HG03469 (cell line): ENCODE measurements at regions not wholly inside any gene's neighbourhood (a gene's known extent, or its start where the extent isn't known, plus 50 kb on each side); places are given as distances from the start of the nearest gene placed in this dataset.
"Not testable (repeated sequence)": the region's sequence is repeated elsewhere in the genome, so short reads cannot be mapped to it uniquely, and the experiment has no call there.

Source experiments
- ATAC-seq: cut with Tn5 transposase; IDR thresholded peaks from one replicate; pipeline ENCODE4 v1.9.1; 2021; ENCODE audit warnings: mild to moderate bottlenecking, moderate library complexity, moderate number of reproducible peaks; ENCODE audit not compliant: unreplicated experiment

DNA sequence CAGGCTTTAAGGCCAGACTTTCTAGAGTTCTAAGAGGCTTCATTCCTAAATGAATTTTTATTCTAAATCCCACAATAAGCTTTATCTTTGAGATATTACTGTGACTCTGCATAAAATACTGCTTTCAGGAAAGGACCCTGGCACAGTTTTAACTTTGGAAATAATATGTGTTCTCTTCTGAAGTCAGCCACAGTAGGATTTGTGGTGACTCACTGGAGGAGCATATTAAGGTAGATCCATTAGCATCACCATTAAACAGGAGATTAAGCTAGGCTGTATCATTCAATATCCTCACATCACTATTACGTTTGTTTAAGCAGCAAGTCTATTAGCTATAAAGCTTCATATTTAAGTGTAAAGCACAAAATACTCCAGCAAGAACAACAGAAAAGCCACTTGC, 186.1 kb upstream of the IZUMO3 start:
- ATAC-seq: no peak

DNA sequence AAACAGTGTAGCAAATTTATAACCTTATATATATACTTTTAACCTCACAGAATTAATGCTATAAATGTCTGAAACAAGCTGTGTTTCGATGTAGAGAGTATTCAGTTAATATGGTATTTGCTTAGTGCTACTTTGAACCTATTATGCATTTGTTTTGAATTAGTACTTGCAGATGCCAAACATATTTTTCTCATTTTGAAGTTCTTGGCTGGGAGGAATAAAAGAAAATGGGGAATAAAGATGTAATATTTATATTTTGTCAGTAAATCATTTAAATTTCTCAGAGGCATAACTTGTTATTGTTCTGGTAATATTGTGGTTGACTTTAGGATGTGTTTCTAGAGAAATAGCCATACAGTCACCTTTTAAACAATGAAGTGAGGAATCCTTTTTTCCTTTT, 175.9 kb upstream of the IZUMO3 start:
- ATAC-seq: no peak

DNA sequence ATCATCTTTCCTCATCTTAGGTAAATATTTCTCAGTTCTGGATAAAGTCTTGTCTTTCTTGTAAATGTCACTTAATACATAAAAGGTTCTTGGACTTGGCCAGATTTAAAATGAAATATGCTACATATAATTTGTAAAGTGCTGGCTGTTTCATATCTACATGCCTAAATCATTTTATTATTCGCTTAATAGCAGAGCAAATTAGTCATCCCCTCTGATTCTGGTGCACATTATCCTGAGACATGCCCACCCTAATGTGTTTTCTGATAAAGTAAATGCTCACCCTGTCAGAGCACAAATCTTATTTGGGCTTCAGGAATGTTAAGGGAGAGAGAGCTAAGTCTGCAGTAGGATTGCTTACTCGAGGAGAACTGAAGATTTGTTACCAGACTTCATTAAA, 166.5 kb upstream of the IZUMO3 start:
- no peak for ATAC-seq

DNA sequence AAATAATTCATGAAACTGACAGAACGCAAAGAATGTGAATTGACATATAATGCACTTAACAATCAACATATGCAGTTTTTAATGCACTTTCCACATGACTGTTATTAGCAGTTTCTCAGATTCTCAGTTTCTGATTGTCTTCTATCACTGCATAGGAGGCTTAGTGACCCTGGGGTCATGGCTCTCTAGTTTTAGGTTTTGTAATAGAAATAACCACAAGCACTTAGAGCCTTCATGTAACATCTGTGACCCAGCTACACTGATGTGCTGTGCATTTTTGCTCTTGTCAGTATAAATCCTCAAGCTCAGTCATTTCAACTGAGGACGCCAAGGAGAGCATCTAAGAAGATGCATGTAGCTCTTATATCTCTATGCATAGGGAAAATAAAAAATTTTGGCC, 163.1 kb upstream of the IZUMO3 start:
- ATAC-seq: no peak

DNA sequence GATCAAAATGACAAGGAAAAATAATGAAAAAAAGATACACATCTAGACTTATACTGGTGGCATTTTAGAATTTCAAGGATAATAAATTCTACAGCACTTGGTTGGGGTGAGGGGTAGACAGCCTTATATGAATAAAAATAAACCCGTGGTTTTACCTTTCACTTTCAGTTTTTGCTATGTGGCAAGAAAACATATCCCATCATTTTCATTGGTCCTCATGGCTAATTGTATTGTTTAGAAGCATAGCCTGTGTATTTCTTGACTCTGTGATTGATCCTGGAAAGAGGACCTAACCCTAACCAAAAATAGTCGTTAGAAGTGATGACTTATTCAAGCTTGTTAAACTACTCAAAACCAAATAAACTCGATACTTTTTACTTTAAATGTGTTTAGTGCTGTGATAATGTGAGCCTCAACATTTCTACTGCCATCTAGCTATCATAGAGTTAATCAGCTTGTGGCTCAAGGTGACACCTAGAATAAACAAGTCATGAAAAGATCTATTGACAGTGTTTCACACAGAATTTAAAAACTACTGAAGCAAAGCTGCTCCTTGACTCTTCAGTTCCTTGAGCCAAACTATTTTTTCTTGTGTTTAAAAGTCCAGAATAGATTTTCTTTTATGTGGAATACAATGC, 153.3 kb upstream of the IZUMO3 start:
- no peak for ATAC-seq

DNA sequence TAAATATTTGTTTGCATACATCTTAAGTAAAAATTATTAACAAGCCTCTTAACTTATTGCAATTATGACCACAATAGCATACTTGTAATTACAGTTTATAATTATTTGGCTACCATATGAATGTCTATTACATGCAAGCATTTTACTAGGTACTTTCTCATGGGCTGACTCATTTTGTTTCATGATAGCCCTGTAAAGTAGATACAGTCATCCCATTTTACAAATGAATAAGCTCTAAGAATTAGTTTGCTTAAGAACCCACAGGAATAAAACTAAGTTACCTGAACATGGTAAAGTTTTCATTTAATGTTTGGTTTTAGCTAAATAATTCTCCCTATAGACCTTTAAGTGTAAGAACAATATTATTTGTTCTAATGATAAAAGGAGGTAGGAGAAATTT, 126.6 kb upstream of the IZUMO3 start:
- ATAC-seq: no peak

DNA sequence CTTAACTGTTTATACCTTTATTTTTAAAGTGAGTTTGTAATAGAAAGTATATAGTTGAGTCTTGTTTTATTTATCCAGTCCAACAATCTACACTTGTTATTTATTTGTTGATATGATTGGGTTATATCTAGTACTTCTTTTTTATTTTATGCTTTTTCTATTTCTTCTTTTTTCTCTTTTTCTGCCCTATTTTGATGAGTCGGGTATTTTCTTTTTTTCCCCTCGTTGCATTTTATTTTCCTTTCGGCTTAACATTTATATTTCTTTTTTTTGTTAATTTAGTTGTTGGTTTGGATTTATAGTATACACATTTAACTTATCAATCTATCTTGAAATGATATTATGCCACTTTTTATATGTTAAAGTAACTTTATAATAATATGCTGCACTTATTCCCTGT, 111.7 kb upstream of the IZUMO3 start:
- ATAC-seq: no peak

DNA sequence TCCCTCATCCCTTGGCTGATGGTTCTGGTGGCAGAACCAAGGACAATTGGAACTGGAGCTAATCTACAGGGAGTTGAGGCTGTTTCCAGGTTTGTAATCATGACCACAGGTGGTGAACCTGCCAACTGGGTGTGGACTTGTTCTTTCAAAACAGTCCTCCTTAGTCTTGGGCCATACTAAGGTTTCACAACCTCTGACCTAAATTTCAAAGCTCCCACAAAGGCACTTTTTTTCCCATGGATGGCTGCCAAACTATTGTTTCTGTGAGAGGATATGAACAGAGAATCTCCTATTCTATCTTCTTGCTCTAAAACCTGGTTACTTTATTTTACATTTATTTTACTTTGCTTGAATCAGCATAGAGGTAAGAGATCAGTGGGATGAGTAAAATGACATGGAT, 106.5 kb upstream of the IZUMO3 start:
- no peak for ATAC-seq

DNA sequence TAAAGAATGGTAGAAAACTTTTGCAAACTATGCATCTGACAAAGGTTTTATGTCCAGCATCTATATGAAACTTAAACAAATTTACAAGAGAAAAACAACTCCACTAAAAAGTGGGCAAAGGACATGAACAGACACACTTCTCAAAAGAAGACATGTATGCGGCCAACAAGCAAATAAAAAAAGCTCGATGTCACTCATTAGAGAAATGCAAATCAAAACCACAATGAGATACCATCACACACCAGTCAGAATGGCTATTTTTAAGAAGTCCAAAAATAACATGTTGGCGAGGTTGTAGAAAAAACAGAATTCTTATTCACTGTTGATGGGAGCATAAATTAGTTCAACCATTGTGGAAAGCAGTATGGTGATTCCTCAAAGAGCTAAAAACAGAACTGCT, 83.1 kb upstream of the IZUMO3 start:
- ATAC-seq: not testable (repeated sequence)

DNA sequence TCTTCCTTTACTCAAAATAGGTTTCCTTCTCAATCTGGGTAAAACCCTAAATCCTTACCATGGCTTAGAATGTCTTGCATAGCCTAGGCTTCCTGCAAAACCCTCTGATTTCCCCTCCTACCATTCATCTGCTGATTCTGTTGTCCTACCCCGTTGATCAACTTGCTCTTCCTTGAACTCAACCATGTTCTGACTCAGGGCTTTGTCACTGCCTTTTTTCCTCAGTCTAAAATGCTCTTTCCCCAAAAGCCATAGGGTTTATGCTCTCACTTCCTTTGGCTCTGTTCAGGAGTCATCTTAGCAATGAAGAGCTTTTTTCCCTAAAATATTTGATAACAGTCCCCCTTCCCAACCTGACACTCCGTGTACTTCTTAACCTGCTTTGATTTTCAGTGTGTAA, 79.4 kb upstream of the IZUMO3 start:
- no peak for ATAC-seq

DNA sequence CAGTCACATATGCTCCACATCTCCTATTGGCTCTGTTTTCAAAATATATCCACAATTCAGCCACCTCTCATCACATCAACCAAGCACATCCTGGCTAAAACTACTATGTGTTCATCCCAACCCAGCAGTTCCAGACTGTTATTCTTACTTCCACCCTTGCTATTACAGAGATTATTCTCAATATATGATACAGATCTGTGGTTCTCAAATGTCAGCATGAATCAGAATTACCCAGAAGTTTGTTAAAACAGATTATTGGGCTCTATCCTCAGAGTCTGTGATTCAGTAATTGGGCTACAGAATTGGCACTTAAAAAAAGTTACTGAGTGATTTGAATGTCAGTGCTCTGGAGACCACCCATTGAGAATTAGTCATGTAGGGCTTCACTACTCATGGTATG, 78.8 kb upstream of the IZUMO3 start:
- no peak for ATAC-seq

DNA sequence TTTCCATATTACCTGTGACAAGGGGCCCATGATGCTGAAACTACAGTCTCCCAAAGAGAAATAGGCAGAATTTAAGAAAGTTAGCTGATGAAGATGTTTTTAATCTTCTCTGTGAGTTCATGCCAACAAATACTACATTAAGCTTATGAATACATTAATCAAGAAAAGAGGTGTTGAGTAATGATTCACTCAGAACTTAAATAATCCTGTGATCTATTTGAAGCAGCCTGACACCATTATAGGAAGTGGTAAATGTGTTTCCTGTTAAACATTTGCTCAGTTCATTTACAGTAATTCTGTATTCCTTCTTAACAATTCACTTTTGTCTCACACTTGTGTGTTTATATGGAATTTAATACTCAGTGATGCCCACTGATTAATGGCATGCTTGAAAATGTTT, 75.0 kb upstream of the IZUMO3 start:
- ATAC-seq: no peak

DNA sequence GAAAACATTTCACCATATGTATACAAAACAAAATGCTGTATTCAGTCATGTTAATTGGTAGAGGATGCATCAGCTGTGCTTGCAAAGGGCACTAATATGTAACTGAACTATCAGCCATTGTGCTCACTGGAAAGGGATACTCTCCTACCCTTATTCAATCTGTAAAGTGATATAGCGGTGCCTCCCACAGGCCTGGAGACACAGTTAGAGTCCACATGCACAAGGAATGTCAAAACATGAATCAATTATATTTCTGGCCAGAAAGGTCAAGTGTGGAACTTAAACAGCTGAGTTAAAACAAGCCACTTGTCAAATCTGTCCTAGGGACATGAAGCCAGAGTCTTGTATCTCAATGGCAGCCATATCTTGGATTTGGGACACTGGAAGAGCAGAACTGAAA, 71.2 kb upstream of the IZUMO3 start:
- no peak for ATAC-seq

DNA sequence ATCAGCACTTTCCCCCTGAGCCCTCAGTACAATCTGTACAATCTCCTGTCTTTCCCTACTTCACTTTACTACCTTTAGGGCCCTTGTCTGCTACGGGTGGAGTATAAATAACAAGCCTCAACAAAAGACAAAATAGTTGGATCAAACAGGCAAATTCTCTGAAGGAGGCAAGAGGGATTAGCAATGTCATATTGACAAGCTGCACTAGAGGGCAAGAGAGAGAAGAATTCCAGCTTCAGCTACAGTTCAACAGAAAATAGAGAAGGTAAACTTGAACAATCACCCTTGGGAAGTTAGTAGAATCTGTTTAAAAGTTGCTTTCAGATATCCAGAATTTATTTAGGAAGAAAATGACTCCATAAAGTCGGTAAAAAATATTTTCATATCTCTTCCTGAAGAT, 68.4 kb upstream of the IZUMO3 start:
- no peak for ATAC-seq

DNA sequence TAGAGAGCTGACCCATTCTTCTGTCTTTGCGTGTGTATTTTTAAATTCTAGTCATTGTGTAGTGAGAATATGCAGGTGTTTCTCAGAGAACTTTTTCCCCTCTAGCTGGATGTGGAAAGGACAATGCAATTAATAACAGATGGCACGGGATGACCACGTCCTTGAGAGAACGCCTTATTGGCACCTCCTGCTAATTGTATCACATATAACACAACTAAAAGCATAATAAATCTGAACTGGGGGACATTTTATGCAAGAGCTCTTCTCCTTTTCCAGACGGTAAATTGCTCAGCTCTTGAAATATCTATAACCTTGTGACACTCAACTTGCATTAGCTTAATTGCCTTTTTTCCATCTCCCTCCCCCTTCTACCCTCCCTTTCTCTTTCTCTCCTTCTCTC, 62.9 kb upstream of the IZUMO3 start:
- no peak for ATAC-seq

DNA sequence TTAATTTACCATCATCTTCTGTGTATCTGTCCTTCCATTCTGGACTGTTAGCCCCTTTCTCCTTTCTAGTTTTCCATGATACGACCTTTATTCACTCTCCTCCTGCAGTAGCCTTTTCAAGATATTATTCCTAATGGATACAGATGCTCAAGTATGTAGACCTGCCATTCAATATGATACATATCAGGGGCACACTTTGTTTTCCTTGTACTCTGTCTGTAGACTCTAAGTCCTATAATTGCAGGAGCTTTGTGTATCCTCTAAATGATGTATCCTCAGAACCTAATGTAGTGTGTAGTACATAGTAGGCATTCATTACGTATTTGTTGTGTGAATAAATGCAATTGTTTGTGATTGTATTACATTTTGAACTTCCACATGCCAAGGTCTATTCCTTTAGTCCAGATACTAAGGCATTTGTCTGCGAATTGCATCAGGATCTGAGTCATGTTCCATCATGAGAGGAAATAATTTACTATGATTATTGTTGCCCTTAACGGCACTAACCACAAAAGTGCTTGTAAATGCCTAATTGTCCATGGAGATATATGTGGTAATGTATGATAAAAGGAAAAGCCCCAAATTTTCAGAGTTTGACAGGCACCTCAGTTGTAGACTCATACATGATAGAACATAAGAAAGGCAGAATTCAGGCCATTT, 57.1 kb upstream of the IZUMO3 start:
- ATAC-seq: no peak
